ENCODE measurements at regions not wholly inside any gene's neighbourhood (a gene's known extent, or its start where the extent isn't known, plus 50 kb on each side); places are given as distances from the start of the nearest gene placed in this dataset.
"Not testable (repeated sequence)": the region's sequence is repeated elsewhere in the genome, so short reads cannot be mapped to it uniquely, and the experiment has no call there.

GRCh38 chr3:30324587-30324986 lies 281.8 kb upstream of the TGFBR2 start:
- no peak overlapping the region for H3K4me3 ChIP-seq (ENCODE audit: low read depth, low read length)
- TF ChIP-seq, protein P1, sequence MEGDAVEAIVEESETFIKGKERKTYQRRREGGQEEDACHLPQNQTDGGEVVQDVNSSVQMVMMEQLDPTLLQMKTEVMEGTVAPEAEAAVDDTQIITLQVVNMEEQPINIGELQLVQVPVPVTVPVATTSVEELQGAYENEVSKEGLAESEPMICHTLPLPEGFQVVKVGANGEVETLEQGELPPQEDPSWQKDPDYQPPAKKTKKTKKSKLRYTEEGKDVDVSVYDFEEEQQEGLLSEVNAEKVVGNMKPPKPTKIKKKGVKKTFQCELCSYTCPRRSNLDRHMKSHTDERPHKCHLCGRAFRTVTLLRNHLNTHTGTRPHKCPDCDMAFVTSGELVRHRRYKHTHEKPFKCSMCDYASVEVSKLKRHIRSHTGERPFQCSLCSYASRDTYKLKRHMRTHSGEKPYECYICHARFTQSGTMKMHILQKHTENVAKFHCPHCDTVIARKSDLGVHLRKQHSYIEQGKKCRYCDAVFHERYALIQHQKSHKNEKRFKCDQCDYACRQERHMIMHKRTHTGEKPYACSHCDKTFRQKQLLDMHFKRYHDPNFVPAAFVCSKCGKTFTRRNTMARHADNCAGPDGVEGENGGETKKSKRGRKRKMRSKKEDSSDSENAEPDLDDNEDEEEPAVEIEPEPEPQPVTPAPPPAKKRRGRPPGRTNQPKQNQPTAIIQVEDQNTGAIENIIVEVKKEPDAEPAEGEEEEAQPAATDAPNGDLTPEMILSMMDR (conservative IDR thresholded peaks at IDR 0.05; ENCODE audit: low read depth, low read length): no peak
- DNase-seq (ENCODE audit: low read depth): peak; percentile 84

GRCh38 chr3:30327976-30328375 lies 278.4 kb upstream of the TGFBR2 start:
- DNase-seq (ENCODE audit: low read depth): not testable (repeated sequence)

GRCh38 chr3:30328935-30329334 lies 277.5 kb upstream of the TGFBR2 start:
- not testable (repeated sequence) for DNase-seq (ENCODE audit: low read depth)

More at GRCh38 chr3:30327976-30328375, 278.4 kb upstream of the TGFBR2 start:
- not testable (repeated sequence) for H3K4me3 ChIP-seq (ENCODE audit: low read depth, low read length)

GRCh38 chr3:30331519-30331918 lies 274.9 kb upstream of the TGFBR2 start:
- TF ChIP-seq, protein P1 (conservative IDR thresholded peaks at IDR 0.05; ENCODE audit: low read depth, low read length): no peak
- no peak overlapping the region for H3K4me3 ChIP-seq (ENCODE audit: low read depth, low read length)
- DNase-seq (ENCODE audit: low read depth): no peak

More at GRCh38 chr3:30328935-30329334, 277.5 kb upstream of the TGFBR2 start:
- H3K4me3 ChIP-seq (ENCODE audit: low read depth, low read length): not testable (repeated sequence)

GRCh38 chr3:30332196-30333021 lies 274.0 kb upstream of the TGFBR2 start:
- DNase-seq (ENCODE audit: low read depth): no peak

GRCh38 chr3:30333143-30333542 lies 273.3 kb upstream of the TGFBR2 start:
- TF ChIP-seq, protein P1 (conservative IDR thresholded peaks at IDR 0.05; ENCODE audit: low read depth, low read length): no peak
- no peak for DNase-seq (ENCODE audit: low read depth)
- H3K4me3 ChIP-seq (ENCODE audit: low read depth, low read length): no peak overlapping the region

More at GRCh38 chr3:30332196-30333021, 274.0 kb upstream of the TGFBR2 start:
- TF ChIP-seq, protein P1 (conservative IDR thresholded peaks at IDR 0.05; ENCODE audit: low read depth, low read length): no peak
- H3K4me3 ChIP-seq (ENCODE audit: low read depth, low read length): no peak overlapping the region

DNA sequence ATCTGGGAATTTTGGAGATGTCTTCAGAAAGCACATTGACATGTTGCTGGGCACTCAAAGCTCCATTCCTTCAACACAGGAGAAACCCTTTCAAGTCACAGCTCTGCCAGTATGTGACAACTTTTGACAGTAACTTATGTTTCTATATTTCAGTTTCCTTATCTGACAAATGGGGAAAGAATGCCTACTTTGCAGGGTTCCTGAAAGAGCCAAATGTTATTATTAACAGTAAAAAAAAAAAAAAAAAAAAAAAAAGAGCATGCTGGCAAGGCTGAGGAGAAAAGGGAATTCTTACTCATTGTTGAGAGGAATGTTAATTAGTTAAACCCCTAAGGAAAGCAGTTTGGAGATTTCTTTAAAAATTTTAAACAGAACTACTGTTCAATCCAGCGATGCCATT lies 272.5 kb upstream of the TGFBR2 start:
- no peak for DNase-seq (ENCODE audit: low read depth)
- TF ChIP-seq, protein P1 (conservative IDR thresholded peaks at IDR 0.05; ENCODE audit: low read depth, low read length): no peak
- no peak overlapping the region for H3K4me3 ChIP-seq (ENCODE audit: low read depth, low read length)

DNA sequence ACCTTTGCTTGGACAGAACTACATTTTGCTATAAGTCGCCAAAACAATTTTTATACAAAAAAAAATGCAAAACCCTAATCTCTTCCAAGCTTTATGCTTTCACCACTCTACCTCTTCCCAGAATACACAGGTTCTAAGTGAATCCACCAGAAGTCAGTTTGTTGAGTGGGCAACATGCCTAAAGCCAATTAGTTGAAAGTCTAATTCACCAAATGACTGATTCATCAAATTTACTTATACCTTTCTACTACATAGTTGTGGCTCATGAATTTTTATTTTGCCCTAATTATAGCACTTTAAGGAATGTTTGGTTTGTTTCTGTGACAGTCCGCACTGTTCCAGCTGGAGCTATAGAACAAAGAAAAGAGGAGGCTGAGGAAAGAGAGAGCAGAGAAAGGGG lies 265.9 kb upstream of the TGFBR2 start:
- no peak overlapping the region for H3K4me3 ChIP-seq (ENCODE audit: low read depth, low read length)
- DNase-seq (ENCODE audit: low read depth): no peak
- TF ChIP-seq, protein P1 (conservative IDR thresholded peaks at IDR 0.05; ENCODE audit: low read depth, low read length): no peak
